CD4-positive, alpha-beta T cell treated with Interleukin-6 at 100 ng/mL for 8 hours (primary cell): ENCODE measurements at regions not wholly inside any gene's neighbourhood (a gene's known extent, or its start where the extent isn't known, plus 50 kb on each side); places are given as distances from the start of the nearest gene placed in this dataset.

Experiments
- DNase-seq: peaks from one replicate; pipeline ENCODE4 v3.0.0-alpha.2; 2020; ENCODE audit warnings: mixed read lengths, low spot score

GRCh38 chr12:128133321-128134073 is 133.5 kb upstream of the TMEM132C start:
- no peak for DNase-seq

GRCh38 chr12:128137140-128137539 is 129.8 kb upstream of the TMEM132C start:
- DNase-seq: no peak

GRCh38 chr12:128138125-128138524 is 128.8 kb upstream of the TMEM132C start:
- no peak for DNase-seq

GRCh38 chr12:128140551-128140950 is 126.4 kb upstream of the TMEM132C start:
- no peak for DNase-seq

- no peak for DNase-seq
Measured at GRCh38 chr12:128150961-128151360, 116.0 kb upstream of the TMEM132C start.

- no peak for DNase-seq
Measured at GRCh38 chr12:128155571-128155970, 111.4 kb upstream of the TMEM132C start.

GRCh38 chr12:128163086-128163485 is 103.9 kb upstream of the TMEM132C start:
- DNase-seq: no peak

- DNase-seq: no peak
Measured at GRCh38 chr12:128164533-128164932, 102.4 kb upstream of the TMEM132C start.

GRCh38 chr12:128165387-128165786 is 101.6 kb upstream of the TMEM132C start:
- no peak for DNase-seq

- DNase-seq: no peak
Measured at GRCh38 chr12:128168273-128168672, 98.7 kb upstream of the TMEM132C start.

GRCh38 chr12:128170181-128170580 is 96.8 kb upstream of the TMEM132C start:
- DNase-seq: no peak

GRCh38 chr12:128178565-128178964 is 88.4 kb upstream of the TMEM132C start:
- no peak for DNase-seq

GRCh38 chr12:128178966-128179365 is 88.0 kb upstream of the TMEM132C start:
- DNase-seq: no peak

- DNase-seq: no peak
Measured at GRCh38 chr12:128180166-128180565, 86.8 kb upstream of the TMEM132C start.

- DNase-seq: no peak
Measured at GRCh38 chr12:128190052-128190451, 76.9 kb upstream of the TMEM132C start.

GRCh38 chr12:128190614-128191013 is 76.4 kb upstream of the TMEM132C start:
- DNase-seq: no peak

- no peak for DNase-seq
Measured at GRCh38 chr12:128191380-128191779, 75.6 kb upstream of the TMEM132C start.

- no peak for DNase-seq
Measured at GRCh38 chr12:128204711-128205110, 62.3 kb upstream of the TMEM132C start.

- DNase-seq: no peak
Measured at GRCh38 chr12:128205145-128205544, 61.8 kb upstream of the TMEM132C start.

- DNase-seq: no peak
Measured at GRCh38 chr12:128205758-128206157, 61.2 kb upstream of the TMEM132C start.
